HEK293T (cell line): ENCODE measurements at regions not wholly inside any gene's neighbourhood (a gene's known extent, or its start where the extent isn't known, plus 50 kb on each side); places are given as distances from the start of the nearest gene placed in this dataset.

Experiments used
- ARNT ChIP-seq: fragments of 450-650 bp; IDR thresholded peaks from 2 replicates; pipeline ENCODE4 v1.6.1; 2017; ENCODE audit warnings: mild to moderate bottlenecking
- BHLHE40 ChIP-seq: fragments of 450-650 bp; IDR thresholded peaks from 2 replicates; pipeline ENCODE4 v1.6.1; 2016; ENCODE audit warnings: mild to moderate bottlenecking, moderate library complexity, borderline replicate concordance
- CTBP1 ChIP-seq: fragments of 450-650 bp; IDR thresholded peaks from 2 replicates; pipeline ENCODE4 v1.6.1; 2016; ENCODE audit warnings: borderline replicate concordance
- ELF4 ChIP-seq: fragments of 450-650 bp; IDR thresholded peaks from 2 replicates; pipeline ENCODE4 v1.6.1; 2017; ENCODE audit warnings: antibody characterized with exemption
- FOXK2 ChIP-seq: fragments of 450-650 bp; IDR thresholded peaks from 2 replicates; pipeline ENCODE4 v1.6.1; 2016; ENCODE audit warnings: mild to moderate bottlenecking
- FOXM1 ChIP-seq: fragments of 450-650 bp; IDR thresholded peaks from 2 replicates; pipeline ENCODE4 v1.6.1; 2017; ENCODE audit warnings: mild to moderate bottlenecking, borderline replicate concordance
- HDGF ChIP-seq: fragments of 450-650 bp; IDR thresholded peaks from 2 replicates; pipeline ENCODE4 v1.6.1; 2017; ENCODE audit warnings: antibody characterized with exemption, borderline replicate concordance
- NFRKB ChIP-seq: fragments of 450-650 bp; IDR thresholded peaks from 2 replicates; pipeline ENCODE4 v1.6.1; 2016; ENCODE audit warnings: mild to moderate bottlenecking, moderate library complexity
- PKNOX1 ChIP-seq: fragments of 450-650 bp; IDR thresholded peaks from 2 replicates; pipeline ENCODE4 v1.6.1; 2016
- SP1 ChIP-seq: fragments of 450-650 bp; IDR thresholded peaks from 2 replicates; pipeline ENCODE4 v1.6.1; 2017
- TARDBP ChIP-seq: fragments of 450-650 bp; IDR thresholded peaks from 2 replicates; pipeline ENCODE4 v1.6.1; 2016
- ZNF384 ChIP-seq: fragments of 450-650 bp; IDR thresholded peaks from 2 replicates; pipeline ENCODE4 v1.6.1; 2016

GRCh38 chr1:59236721-59237545 is 60.0 kb upstream of the FGGY start:
- TF ChIP-seq SP1 (no peak), PKNOX1 (no peak), ZNF384 (no peak), ARNT (no peak), ELF4 (no peak), CTBP1 (no peak), BHLHE40 (no peak), FOXM1 (no peak), TARDBP (0 out of 2 replicates have a peak, but pooled peaks have one; percentile 49), FOXK2 (no peak), HDGF (no peak), NFRKB (no peak)
